K562 (cell line): ENCODE measurements at regions not wholly inside any gene's neighbourhood (a gene's known extent, or its start where the extent isn't known, plus 50 kb on each side); places are given as distances from the start of the nearest gene placed in this dataset.

Experiments used
- ATAC-seq: fragments of 200-7000 bp; cut with Tn5 transposase; 3 replicates; pipeline ENCODE4 v1.9.1; 2020; ENCODE audit warnings: moderate library complexity
- BruUV-seq: library from RNA; stranded (reverse); fragments of 400-500 nt; replicated peaks from 2 replicates; lab custom pipeline; 2021; lab: Mats Ljungman, UMichigan
- CTCF ChIA-PET: fragments of 300-600 bp; formaldehyde crosslinking; extraction: SDS; loops from one replicate; lab custom pipeline; 2021; ENCODE audit warnings: low intra/inter-chr PET ratio; lab: Yijun Ruan, JAX
- POLR2A ChIA-PET: fragments of 300-600, 350-650 bp; sonication (Branson Sonifier 250); formaldehyde crosslinking; extraction: SDS; loops from one replicate; lab custom pipeline; 2021; ENCODE audit warnings: antibody characterized with exemption, inconsistent platforms; lab: Yijun Ruan, JAX
- DNase-seq, 4 experiments: peaks; one replicate each; pipeline versions ENCODE4 v3.0.0 to v3.0.0-alpha.2; 2011 to 2018; ENCODE audit warnings: low spot score in 3 of 4, mixed read lengths in 3 of 4; ENCODE audit errors: extremely low read depth in 1 of 4
- FAIRE-seq: peaks from 2 replicates; lab custom pipeline; 2011; peaks lifted over from hg19 to GRCh38; lab: Jason Lieb, UNC
- H2AFZ ChIP-seq: 2 replicates; pipeline ENCODE4 v1.6.0; 2011; ENCODE audit warnings: low read depth, low read length, control low read depth, inconsistent platforms
- H3K27ac ChIP-seq: fragments of 200-600 bp; 3 replicates; pipeline ENCODE4 v1.8.0; 2011; ENCODE audit warnings: low read depth, mild to moderate bottlenecking, control low read depth, inconsistent platforms, low read length, moderate library complexity, mixed read lengths; ENCODE audit errors: extremely low read depth
- H3K27me3 ChIP-seq, 2 experiments: fragments of 300-600 bp in 1 of 2; 2 replicates in 1 of 2; 3 replicates in 1 of 2; pipeline versions ENCODE4 v1.6.0 to v1.8.0; 2011; ENCODE audit warnings: inconsistent platforms in 2 of 2, low read length in 2 of 2, mild to moderate bottlenecking in 1 of 2, mixed read lengths in 1 of 2, moderate library complexity in 1 of 2; ENCODE audit not compliant: control insufficient read depth in 2 of 2, insufficient read depth in 2 of 2
- H3K36me3 ChIP-seq: fragments of 300-600 bp; 3 replicates; pipeline ENCODE4 v1.8.0; 2011; ENCODE audit warnings: mild to moderate bottlenecking, low read length, inconsistent platforms; ENCODE audit not compliant: control insufficient read depth, insufficient read depth
- H3K4me1 ChIP-seq, 2 experiments: fragments of 200-600 bp in 1 of 2; replicated peaks in 1 of 2; 2 replicates in 1 of 2; 3 replicates in 1 of 2; pipeline versions ENCODE4 v1.5.1 to v1.8.0; 2011; ENCODE audit warnings: inconsistent platforms in 2 of 2, low read length in 2 of 2, mild to moderate bottlenecking in 1 of 2, mixed read lengths in 1 of 2, moderate library complexity in 1 of 2; ENCODE audit not compliant: control insufficient read depth in 2 of 2, insufficient read depth in 2 of 2
- H3K4me2 ChIP-seq: 2 replicates; pipeline ENCODE4 v1.6.1; 2011; ENCODE audit warnings: low read length, control low read depth, inconsistent platforms, mixed read lengths; ENCODE audit not compliant: insufficient read depth
- H3K4me3 ChIP-seq: fragments of 200-600 bp; sonication (generic), shearing (Covaris generic); 2 replicates; pipeline ENCODE4 v1.5.1; 2016; ENCODE audit warnings: control low read depth, inconsistent platforms
- H3K79me2 ChIP-seq: fragments of 200-600 bp; 3 replicates; pipeline ENCODE4 v1.8.0; 2011; ENCODE audit warnings: low read length, inconsistent platforms; ENCODE audit not compliant: control insufficient read depth, insufficient read depth
- H3K9ac ChIP-seq, 2 experiments: 2 replicates each; pipeline versions ENCODE4 v1.6.0 to v1.6.1; 2011; ENCODE audit warnings: low read depth in 2 of 2, low read length in 2 of 2, control low read depth in 1 of 2, inconsistent platforms in 1 of 2, mild to moderate bottlenecking in 1 of 2, mixed read lengths in 1 of 2; ENCODE audit not compliant: insufficient read depth in 1 of 2
- H3K9me1 ChIP-seq: one replicate; pipeline ENCODE4 v1.6.0; 2011; ENCODE audit warnings: inconsistent platforms, mild to moderate bottlenecking, low read length, moderate library complexity; ENCODE audit not compliant: control insufficient read depth, insufficient read depth
- H3K9me3 ChIP-seq: replicated peaks from 2 replicates; pipeline ENCODE4 v1.5.1; 2011; ENCODE audit warnings: low read depth, low read length, inconsistent platforms; ENCODE audit not compliant: control insufficient read depth, insufficient read depth
- H4K20me1 ChIP-seq: replicated peaks from 2 replicates; pipeline ENCODE4 v1.6.1; 2011; ENCODE audit warnings: low read length, inconsistent platforms, mixed read lengths; ENCODE audit not compliant: control insufficient read depth, insufficient read depth
- BCOR ChIP-seq: fragments of 450-650 bp; IDR thresholded peaks from 2 replicates; pipeline ENCODE4 v1.6.1; 2016
- DDX20 ChIP-seq: fragments of 450-650 bp; IDR thresholded peaks from 2 replicates; pipeline ENCODE4 v1.6.1; 2016; ENCODE audit warnings: missing genetic modification characterization, low read depth, mild to moderate bottlenecking, missing compliant biosample characterization, moderate library complexity
- GATA2 ChIP-seq: sonication (generic); formaldehyde crosslinking; IDR thresholded peaks from 2 replicates; pipeline ENCODE4 v1.4.0; 2020; ENCODE audit warnings: mild to moderate bottlenecking, missing genetic modification reagents
- HCFC1 ChIP-seq: IDR thresholded peaks from 2 replicates; pipeline ENCODE4 v1.6.1; 2012; ENCODE audit warnings: low read depth, low read length, improper control_type of control experiment
- ZEB2 ChIP-seq: fragments of 450-650 bp; IDR thresholded peaks from 2 replicates; pipeline ENCODE4 v1.6.1; 2016
- ZNF277 ChIP-seq: fragments of 250-450 bp; sonication (Bioruptor Pico); IDR thresholded peaks from 2 replicates; pipeline ENCODE4 v1.8.0; 2022; ENCODE audit warnings: inconsistent platforms, mild to moderate bottlenecking, moderate library complexity, borderline replicate concordance
- WGBS: fragments of 100-300 bp; shearing (Covaris generic); methylation state at CpG from one replicate; pipeline ENCODE4 v1.1.6; 2016; ENCODE audit warnings: low coverage, mixed read lengths; ENCODE audit not compliant: insufficient coverage; ENCODE audit errors: missing lambda C conversion rate; 5-methylcytosine and 5-hydroxymethylcytosine counted together
- in situ Hi-C: fragments of 300-500 bp; cut with MboI; formaldehyde crosslinking; loops from 4 replicates; pipeline ENCODE4 v1.15.0; 2018; ENCODE audit warnings: inconsistent platforms, mixed read lengths
- intact Hi-C: fragments of 100-400 bp; cut with micrococcal nuclease; formaldehyde crosslinking; loops from 2 replicates; pipeline ENCODE4 v1.14.2; 2022

GRCh38 chr3:187999821-188000220 lies 154.1 kb upstream of the LPP start:
- H4K20me1 ChIP-seq, result no peaks in the 10 kb centered on the region
- H3K27ac ChIP-seq, result no peak overlapping the region
- ATAC-seq (no peak), DNase-seq (no peak), FAIRE-seq (no peak)
- BruUV-seq, result no TSS peak
- in situ Hi-C loops (no loop called here), intact Hi-C loops (no loop called here)
- no peaks in the 10 kb centered on the region for H3K9me3 ChIP-seq
- H3K4me2 ChIP-seq, result no peak overlapping the region
- no peak overlapping the region for H2AFZ ChIP-seq
- no peak for TF ChIP-seq GATA2 (CRISPR knock-in tag)
- TF ChIP-seq BCOR, result no peak
- no peak for TF ChIP-seq ZNF277 (CRISPR knock-in tag)
- TF ChIP-seq ZEB2, result no peak
- no peak for TF ChIP-seq HCFC1
- TF ChIP-seq DDX20 (tag), result no peak
- CTCF ChIA-PET, result no interaction called here
- H3K79me2 ChIP-seq, result no peaks in the 10 kb centered on the region
- no peaks in the 10 kb centered on the region; a peak in 2 of 5 replicates for H3K27me3 ChIP-seq
- H3K36me3 ChIP-seq, result no peaks in the 10 kb centered on the region
- no peak overlapping the region for H3K4me3 ChIP-seq
- no peaks in the 10 kb centered on the region for H3K9me1 ChIP-seq
- POLR2A ChIA-PET, result interaction anchor here (0.6 kb wide), 1 partner anchor 9 kb away, joined by 3 read pairs; no protein-coding TSS in a partner anchor
- 0% methylated on average over 4 of the region's 4 CpGs for WGBS
- no peaks in the 10 kb centered on the region for H3K4me1 ChIP-seq
- H3K9ac ChIP-seq, result no peak overlapping the region
